Epidermal melanocyte (primary cell): ENCODE measurements at regions not wholly inside any gene's neighbourhood (a gene's known extent, or its start where the extent isn't known, plus 50 kb on each side); places are given as distances from the start of the nearest gene placed in this dataset.
"Not testable (repeated sequence)": the region's sequence is repeated elsewhere in the genome, so short reads cannot be mapped to it uniquely, and the experiment has no call there.

Experiments
- DNase-seq: peaks from one replicate; pipeline ENCODE4 v3.0.0; 2011; ENCODE audit warnings: low spot score; ENCODE audit not compliant: insufficient read length

- DNase-seq, result no peak
Observed at GRCh38 chr4:188930822-188931221, 791.6 kb downstream of the TRIML1 start.

GRCh38 chr4:188934320-188934962, 795.2 kb downstream of the TRIML1 start:
- peak; percentile 28 for DNase-seq

GRCh38 chr4:188941524-188942119, 802.4 kb downstream of the TRIML1 start:
- DNase-seq, result peak; percentile 59

DNA sequence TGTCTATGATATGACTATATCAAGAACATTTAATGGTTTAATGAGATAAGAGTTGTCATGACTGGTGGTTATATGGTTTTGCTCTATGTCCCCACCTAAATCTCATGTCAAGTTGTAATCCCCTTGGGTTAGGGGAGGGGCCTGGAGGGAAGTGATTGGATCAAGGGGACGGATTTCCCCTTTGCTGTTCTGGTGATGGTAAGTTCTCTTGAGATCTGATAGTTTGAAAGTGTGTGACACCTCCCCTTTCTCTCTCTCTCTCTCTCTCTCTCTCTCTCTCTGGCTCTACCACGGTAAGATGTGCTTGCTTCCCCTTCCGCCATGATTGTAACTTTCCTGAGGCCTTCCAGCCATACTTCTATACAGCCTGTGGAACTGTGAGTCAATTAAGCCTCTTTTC, 803.4 kb downstream of the TRIML1 start:
- DNase-seq, result no peak

DNA sequence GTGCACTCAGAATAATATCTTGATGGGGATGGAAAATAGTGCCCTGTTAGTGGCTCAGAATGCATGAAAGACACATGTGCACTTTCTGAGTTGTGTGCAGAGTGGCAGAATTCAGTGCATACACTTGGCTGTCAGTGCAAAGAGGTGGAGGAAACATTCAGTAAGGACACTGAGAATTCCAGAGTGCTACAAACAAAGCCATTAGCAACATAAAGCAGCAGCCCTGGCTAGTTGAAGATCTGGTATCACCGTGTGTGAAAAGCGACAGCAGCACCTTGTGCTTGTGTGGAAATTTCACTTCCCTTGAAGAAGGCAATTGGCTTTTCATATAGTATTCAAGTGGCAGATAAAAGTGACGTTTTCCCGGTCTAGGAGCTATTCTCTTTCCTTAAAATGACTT, 810.4 kb downstream of the TRIML1 start:
- no peak for DNase-seq

GRCh38 chr4:188955066-188955465, 815.8 kb downstream of the TRIML1 start:
- DNase-seq, result no peak

DNA sequence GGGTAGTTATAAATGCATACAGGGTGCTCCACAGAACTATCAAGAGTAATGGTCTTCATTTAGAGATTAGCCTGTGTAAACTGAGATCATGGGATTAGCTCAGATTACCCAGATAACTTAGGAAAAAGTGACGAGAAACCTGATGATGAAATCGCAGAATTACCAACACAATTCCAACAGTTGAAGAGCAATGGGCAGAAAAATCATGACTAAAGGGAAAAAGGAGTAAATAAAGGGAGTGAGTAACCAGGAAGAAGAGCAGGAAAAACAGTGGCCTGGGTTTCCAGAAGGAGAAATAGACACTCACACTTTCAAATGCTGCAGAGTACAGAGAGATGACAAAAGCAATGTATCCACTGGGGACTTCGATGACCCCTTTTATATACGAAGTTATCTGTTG, 817.3 kb downstream of the TRIML1 start:
- DNase-seq, result no peak

- DNase-seq, result no peak
Observed at GRCh38 chr4:188958346-188958745, 819.1 kb downstream of the TRIML1 start.

DNA sequence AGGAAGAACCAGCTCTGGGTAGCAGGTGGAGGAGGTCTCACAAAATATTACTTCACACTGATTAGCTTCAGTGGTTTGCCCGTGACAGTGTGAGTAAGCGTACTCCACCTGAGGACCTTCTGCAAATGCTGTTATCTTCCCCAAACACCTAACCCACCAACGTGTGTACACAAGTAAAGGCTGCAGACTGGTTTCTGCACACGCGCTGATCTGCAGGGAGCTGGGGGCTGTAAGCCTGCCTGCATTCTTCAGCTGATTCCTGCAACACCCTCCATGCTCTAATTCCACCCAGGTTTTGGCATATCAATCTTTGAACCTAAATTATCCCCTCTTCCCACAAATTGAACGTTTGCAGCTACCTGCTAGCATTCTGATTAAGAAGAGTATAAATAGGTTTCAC, 820.2 kb downstream of the TRIML1 start:
- DNase-seq, result no peak

DNA sequence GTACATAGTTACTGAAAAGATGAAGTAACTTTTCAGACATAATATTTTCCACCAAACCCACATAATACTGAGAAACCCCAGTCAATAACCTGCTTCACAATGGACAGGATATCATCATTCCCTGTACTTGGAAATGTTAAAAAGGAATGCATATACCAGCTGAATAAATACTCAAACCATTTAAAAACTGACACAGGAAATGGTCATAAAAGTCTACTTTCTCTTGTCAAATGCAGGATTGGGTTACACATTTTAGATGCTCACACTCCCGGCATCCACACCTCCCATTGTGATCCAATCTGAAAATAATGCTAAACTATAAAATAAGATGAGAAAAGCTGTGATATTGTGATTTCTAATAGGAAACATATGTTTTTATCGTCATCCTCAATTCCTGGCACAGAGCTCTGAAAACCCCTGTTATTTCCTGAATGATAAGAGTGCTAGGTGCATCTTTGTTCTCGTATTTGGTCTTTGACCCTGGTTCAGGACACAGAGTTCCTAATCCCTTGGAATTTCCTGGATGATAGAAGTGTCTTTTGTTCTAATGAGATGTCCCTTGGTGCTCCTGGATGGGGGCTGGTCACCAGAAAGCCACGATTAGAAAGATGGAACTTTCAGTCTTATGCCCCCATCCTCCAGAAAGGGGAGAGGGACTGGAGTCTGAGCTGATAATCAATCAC, 821.3 kb downstream of the TRIML1 start:
- DNase-seq, result no peak

DNA sequence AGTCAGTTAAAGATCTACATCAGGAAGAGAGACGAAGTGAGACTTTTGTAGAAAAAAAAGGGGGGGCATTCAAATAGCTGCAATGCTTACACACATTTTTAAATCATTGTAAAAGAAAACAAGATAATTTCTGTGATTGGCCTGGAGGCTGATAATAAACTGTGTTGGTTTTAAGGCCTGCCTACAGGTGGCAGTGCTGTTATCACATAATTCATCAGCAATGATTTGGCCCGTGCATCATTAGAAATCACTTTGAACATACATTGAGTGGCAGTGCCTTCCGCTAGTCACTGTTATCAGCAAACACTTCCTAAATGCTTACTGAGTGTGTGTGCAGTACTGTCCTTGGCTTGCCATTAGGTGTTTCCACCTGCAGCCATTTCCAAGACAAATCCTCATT, 831.9 kb downstream of the TRIML1 start:
- no peak for DNase-seq

- no peak for DNase-seq
Observed at GRCh38 chr4:188975271-188975670, 836.0 kb downstream of the TRIML1 start.

- DNase-seq, result no peak
Observed at GRCh38 chr4:188976644-188977115, 837.4 kb downstream of the TRIML1 start.

DNA sequence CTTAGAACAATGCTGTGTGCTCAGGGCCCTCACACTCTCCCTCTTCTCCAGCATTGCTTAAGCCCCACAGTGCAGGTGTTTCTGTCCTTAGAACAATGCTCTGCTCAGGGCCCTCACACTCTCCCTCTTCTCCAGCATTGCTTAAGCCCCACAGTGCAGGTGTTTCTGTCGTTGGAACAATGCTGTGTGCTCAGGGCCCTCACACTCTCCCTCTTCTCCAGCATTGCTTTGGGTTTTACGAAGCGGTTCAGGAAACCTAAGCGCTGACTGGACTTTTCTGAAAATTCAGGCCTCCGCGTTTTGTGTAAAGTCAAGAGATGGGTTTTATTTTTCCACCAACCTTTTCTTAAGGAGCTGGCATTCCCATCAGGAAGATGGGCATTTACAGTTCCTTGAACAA, 838.0 kb downstream of the TRIML1 start:
- not testable (repeated sequence) for DNase-seq

GRCh38 chr4:188984518-188984917, 845.3 kb downstream of the TRIML1 start:
- no peak for DNase-seq

DNA sequence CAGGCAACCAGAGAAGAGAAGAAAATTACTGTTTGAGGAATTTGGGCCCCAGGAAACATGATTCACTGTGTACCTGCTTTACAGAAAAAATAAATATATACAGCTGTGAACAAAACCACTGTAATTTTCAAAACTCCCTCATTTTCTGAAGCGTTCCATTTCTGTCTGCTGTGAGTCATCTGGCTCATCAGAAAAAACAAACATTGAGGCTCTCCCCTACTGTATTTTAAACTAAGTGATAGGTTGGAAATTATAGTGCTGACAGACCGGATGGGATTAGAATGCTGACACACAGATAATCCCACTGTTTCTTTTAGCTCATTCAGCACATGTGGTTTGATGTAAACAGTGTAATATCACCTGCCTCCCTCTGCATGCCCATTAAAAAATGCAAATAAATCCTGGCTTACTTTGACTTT, 847.0 kb downstream of the TRIML1 start:
- DNase-seq, result no peak

DNA sequence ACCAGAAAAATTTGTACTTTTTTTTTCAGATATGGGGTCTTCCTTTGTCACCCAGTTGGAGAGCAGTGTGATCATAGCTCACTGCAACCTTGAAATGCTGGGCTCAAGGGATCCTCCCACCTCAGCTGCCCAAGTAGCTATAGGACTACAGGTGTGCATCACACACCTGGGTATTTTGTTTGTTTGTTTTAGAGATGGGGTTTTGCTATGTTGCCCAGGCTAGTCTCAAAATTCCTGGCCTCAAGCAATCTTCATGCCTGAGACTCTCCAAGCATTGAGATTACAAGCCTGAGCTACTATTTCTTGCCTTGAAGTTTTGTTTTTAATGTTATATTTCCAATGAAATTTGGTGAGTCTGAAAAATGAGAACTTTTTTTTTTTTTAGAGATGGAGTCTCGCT, 847.8 kb downstream of the TRIML1 start:
- DNase-seq, result no peak

DNA sequence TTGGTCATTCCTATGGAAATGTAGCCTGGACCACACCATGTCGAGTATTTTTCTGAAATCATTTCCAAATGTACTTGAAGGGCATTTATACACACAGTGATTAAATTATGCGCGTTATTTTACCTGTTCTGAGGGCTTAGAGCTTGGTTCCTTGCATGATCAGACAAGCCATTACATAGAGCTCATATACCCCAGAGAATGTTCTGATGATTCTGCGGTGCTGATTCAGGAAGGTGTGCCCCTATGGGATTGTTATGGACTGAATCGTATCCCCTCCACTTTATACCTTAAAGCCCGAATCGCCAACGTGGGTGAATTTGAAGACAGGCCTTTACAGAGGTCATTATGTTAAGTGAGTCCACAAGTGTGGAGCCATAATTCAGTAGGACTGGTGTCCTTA, 848.9 kb downstream of the TRIML1 start:
- no peak for DNase-seq

DNA sequence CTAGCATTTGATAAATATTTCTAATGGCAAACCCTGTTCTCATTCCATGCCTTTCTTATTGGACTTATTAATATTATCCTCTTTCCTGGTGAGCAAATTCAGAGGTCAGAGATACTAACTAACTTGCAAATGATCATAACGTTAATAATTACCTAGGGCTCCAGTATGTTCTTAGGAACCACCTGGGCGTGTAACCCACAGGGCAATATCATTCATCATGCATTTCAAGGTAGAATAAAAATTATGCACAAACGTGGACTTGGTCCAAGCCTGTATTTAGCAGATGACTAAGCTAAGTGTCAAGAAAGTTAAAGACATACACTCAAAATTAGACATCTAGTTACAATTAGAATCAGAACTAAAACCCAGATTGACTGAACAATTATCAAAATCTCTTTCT, 850.1 kb downstream of the TRIML1 start:
- no peak for DNase-seq

GRCh38 chr4:188992706-188993105, 853.5 kb downstream of the TRIML1 start:
- no peak for DNase-seq

DNA sequence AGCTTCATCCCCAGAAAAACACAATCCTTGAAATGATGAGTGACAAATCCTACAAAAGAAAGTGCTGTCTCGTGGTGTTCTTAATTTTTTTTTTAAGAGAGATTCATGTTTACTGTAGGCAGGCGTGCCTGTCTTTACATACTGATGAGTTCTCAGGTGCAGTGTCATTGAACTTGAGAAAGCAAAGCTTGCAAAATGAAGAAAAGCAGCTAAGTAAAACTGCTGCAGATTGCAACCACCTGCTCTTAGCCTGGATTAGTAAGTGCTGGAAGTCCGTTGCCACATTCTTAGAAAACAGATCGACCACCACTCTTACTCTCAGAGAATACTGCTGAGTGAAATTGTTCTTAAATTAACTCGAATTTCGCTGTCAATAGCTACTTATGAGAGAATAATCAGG, 854.6 kb downstream of the TRIML1 start:
- DNase-seq, result no peak

- DNase-seq, result no peak
Observed at GRCh38 chr4:189001283-189001970, 862.2 kb downstream of the TRIML1 start.
